ENCODE measurements at regions not wholly inside any gene's neighbourhood (a gene's known extent, or its start where the extent isn't known, plus 50 kb on each side); places are given as distances from the start of the nearest gene placed in this dataset.

GRCh38 chr15:95953032-95953431 lies 377.5 kb upstream of the NR2F2 start:
- POLR2A ChIA-PET (ENCODE audit: low non-redundant PET): no interaction called here

GRCh38 chr15:95957861-95958260 lies 372.6 kb upstream of the NR2F2 start:
- no peaks in the 10 kb centered on the region for H3K36me3 ChIP-seq (ENCODE audit: insufficient read depth, low read length, poor library complexity, severe bottlenecking)
- TF ChIP-seq CTCF (conservative IDR thresholded peaks at IDR 0.05; ENCODE audit: low read depth, low read length) (no peak), EZH2 (IDR thresholded peaks at IDR 0.05; ENCODE audit: borderline replicate concordance, low read depth, low read length, poor library complexity, severe bottlenecking) (no peak)
- H3K27ac ChIP-seq (ENCODE audit: low read depth, low read length, poor library complexity, severe bottlenecking): no peak overlapping the region
- ChIA-PET CTCF (no interaction called here), POLR2A (ENCODE audit: low non-redundant PET) (no interaction called here)
- intact Hi-C loops (cut with micrococcal nuclease; ENCODE audit: unreplicated experiment): no loop called here
- no TSS peak for BruUV-seq (replicated peaks)
- H3K4me1 ChIP-seq (ENCODE audit: insufficient read depth, low read length, poor library complexity, severe bottlenecking): no peaks in the 10 kb centered on the region
- H3K9me3 ChIP-seq (ENCODE audit: low read depth, low read length, poor library complexity, severe bottlenecking): no peaks in the 10 kb centered on the region
- no peaks in the 10 kb centered on the region for H3K27me3 ChIP-seq (replicated peaks; ENCODE audit: insufficient read depth, low read depth, low read length, poor library complexity)
- no peak for DNase-seq (ENCODE audit: low spot score)
- H3K4me3 ChIP-seq (ENCODE audit: low read depth, low read length, poor library complexity, severe bottlenecking): no peak overlapping the region

More at GRCh38 chr15:95953032-95953431, 377.5 kb upstream of the NR2F2 start:
- H3K27ac ChIP-seq (ENCODE audit: low read depth, low read length, poor library complexity, severe bottlenecking): no peak overlapping the region
- H3K27me3 ChIP-seq (replicated peaks; ENCODE audit: insufficient read depth, low read depth, low read length, poor library complexity): no peaks in the 10 kb centered on the region
- intact Hi-C loops (cut with micrococcal nuclease; ENCODE audit: unreplicated experiment): no loop called here
- no peak for DNase-seq (ENCODE audit: low spot score)
- H3K4me3 ChIP-seq (ENCODE audit: low read depth, low read length, poor library complexity, severe bottlenecking): no peak overlapping the region
- CTCF ChIA-PET: no interaction called here
- H3K4me1 ChIP-seq (ENCODE audit: insufficient read depth, low read length, poor library complexity, severe bottlenecking): no peaks in the 10 kb centered on the region
- no TSS peak for BruUV-seq (replicated peaks)
- no peaks in the 10 kb centered on the region for H3K9me3 ChIP-seq (ENCODE audit: low read depth, low read length, poor library complexity, severe bottlenecking)
- no peaks in the 10 kb centered on the region for H3K36me3 ChIP-seq (ENCODE audit: insufficient read depth, low read length, poor library complexity, severe bottlenecking)
- TF ChIP-seq CTCF (conservative IDR thresholded peaks at IDR 0.05; ENCODE audit: low read depth, low read length) (no peak), EZH2 (IDR thresholded peaks at IDR 0.05; ENCODE audit: borderline replicate concordance, low read depth, low read length, poor library complexity, severe bottlenecking) (no peak)

- Histone ChIP-seq H3K9me3 (ENCODE audit: low read depth, low read length, poor library complexity, severe bottlenecking) (no peaks in the 10 kb centered on the region), H3K4me3 (ENCODE audit: low read depth, low read length, poor library complexity, severe bottlenecking) (no peak overlapping the region), H3K4me1 (ENCODE audit: insufficient read depth, low read length, poor library complexity, severe bottlenecking) (no peaks in the 10 kb centered on the region), H3K27ac (ENCODE audit: low read depth, low read length, poor library complexity, severe bottlenecking) (no peak overlapping the region), H3K36me3 (ENCODE audit: insufficient read depth, low read length, poor library complexity, severe bottlenecking) (no peaks in the 10 kb centered on the region), H3K27me3 (replicated peaks; ENCODE audit: insufficient read depth, low read depth, low read length, poor library complexity) (no peaks in the 10 kb centered on the region)
- no TSS peak for BruUV-seq (replicated peaks)
- peak; percentile 0 for DNase-seq (ENCODE audit: low spot score)
- POLR2A ChIA-PET (ENCODE audit: low non-redundant PET): no interaction called here
- intact Hi-C loops (cut with micrococcal nuclease; ENCODE audit: unreplicated experiment): no loop called here
- CTCF ChIA-PET: no interaction called here
- TF ChIP-seq EZH2 (IDR thresholded peaks at IDR 0.05; ENCODE audit: borderline replicate concordance, low read depth, low read length, poor library complexity, severe bottlenecking) (no peak), CTCF (conservative IDR thresholded peaks at IDR 0.05; ENCODE audit: low read depth, low read length) (no peak)
These were observed 372.1 kb upstream of the NR2F2 start for GRCh38 chr15:95958382-95958781.
